ENCODE measurements at regions not wholly inside any gene's neighbourhood (a gene's known extent, or its start where the extent isn't known, plus 50 kb on each side); places are given as distances from the start of the nearest gene placed in this dataset.
"Not testable (repeated sequence)": the region's sequence is repeated elsewhere in the genome, so short reads cannot be mapped to it uniquely, and the experiment has no call there.

DNA sequence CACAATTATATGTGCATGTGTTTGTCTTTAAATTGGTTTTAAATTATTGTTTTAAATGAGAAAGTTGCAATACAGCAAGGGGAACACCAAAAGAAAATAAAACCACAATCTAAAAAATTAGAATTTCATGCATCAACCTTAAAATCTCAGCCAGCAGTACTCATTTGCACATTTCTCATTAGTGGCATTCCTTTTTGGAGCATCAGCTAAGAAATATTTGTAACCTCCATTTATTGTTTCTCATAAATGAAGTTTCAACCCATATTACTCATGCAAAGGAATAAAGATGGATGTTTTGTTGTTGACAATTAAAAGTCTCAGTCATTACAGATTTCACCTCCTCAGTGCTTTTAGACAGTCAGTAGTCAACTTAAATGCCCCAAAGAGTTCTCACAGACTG is 160.1 kb downstream of the TBX15 start:
- no peak for DNase-seq (ENCODE audit: low spot score)

DNA sequence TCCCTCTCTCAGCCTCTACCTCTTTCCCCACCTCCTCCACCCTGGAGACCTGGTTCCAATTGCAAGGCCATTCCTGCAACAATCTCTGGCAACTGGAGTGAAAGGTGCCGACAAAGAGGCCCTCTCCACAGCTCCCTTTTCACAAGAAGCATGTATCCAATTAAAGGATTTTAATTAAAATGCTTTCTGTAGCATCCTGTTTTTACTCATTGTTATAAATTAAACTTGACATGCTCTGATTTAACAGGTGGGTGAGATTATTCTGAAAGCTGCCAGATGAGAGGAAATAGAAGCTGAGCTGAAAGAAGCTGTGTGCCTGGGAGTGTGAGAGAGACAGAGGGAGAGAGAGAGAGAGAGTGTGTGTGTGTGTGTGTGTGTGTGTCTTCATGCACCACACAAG is 160.5 kb downstream of the TBX15 start:
- no peak for DNase-seq (ENCODE audit: low spot score)

DNA sequence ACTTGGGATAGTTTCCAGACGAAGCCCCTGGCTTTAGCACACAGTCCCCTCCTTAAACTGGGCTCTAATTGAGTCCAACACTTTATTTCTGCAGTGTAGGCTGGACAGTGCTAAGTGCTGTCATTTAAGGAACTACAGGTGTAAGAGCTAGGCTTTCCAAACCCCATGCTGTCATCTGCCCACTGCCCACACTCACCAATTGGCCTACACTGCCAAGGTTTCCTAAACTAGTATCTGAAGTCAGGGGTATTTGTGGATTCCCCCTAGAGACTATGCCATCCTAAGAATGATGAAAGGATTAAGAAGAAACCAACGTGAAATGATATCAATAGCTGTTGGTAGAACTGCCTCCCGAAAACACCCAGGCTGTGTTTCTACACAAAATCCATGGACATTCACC is 160.9 kb downstream of the TBX15 start:
- DNase-seq (ENCODE audit: low spot score) = no peak

DNA sequence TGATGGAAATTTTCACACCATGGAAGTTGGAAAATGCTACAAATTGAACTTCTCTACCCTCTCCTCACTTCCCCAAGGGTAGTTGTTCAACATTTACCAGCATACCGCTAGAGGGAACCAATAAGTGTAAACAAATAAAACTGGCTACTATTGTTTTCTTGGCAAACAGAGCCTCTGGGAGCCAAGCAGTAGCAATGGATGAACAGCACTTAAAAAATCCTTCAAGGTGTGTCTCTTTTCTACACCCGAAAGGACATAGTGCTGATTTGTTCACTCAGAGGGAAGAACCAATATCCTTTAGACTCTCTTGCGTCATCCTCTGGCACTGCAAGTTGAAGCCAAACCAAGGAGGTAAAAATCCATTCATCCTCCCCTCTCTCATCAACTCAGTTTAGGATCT is 161.5 kb downstream of the TBX15 start:
- DNase-seq (ENCODE audit: low spot score) = no peak

DNA sequence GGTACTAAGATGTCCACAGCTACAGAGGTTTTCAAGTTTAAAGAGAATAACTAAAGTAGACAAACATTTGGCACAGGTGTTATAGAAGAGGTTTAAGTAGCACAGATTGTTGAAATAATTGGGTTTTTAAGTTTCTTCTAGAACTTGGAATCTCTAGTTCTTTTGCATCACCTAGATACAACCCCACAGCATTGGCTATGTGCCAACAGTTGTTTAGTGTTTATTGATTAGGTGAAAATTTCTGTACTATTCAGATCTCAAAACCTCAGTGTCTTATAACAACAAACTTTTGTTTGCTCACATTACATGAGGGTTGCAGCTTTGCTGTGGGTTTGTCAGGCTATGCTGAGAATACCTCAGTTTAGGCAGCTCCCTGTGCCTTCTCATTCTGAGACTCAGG is 162.5 kb downstream of the TBX15 start:
- DNase-seq (ENCODE audit: low spot score) = no peak

DNA sequence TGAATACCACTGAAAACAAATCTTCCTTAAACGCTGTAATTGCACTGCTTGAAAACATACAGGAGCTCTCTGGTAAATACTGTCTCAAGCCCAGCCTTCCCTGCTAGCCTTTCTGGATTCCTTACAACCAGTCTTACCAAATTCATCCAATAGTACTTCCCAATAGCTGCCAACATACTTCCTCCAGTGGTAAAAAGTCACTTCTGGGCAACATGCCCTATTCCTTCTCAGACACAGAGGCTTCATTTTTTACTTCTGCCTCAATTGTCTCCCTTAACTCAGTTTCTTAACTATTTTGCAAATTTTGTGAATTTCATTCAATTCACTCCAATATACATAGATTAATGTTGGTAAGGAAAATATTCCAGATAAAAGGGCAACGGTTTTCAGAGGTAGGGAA is 166.3 kb downstream of the TBX15 start:
- DNase-seq (ENCODE audit: low spot score) = no peak

DNA sequence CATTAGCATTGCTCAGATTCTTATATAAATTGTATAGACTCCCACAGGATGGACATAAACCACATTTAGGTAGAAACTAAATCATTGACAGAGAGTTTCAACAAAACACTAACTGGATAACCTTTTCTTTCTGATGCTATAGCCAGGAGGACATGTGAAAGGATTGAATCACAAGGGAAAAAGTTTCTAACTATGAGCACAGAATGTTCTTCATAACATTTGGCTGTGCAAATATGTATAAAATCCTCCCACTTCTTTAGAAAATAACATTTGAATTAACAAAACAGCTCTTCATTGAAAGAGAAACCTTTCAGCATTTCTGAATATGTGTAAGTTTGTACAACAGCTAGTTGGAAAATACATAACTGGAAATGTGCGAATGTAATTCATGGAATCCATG is 167.3 kb downstream of the TBX15 start:
- no peak for DNase-seq (ENCODE audit: low spot score)

DNA sequence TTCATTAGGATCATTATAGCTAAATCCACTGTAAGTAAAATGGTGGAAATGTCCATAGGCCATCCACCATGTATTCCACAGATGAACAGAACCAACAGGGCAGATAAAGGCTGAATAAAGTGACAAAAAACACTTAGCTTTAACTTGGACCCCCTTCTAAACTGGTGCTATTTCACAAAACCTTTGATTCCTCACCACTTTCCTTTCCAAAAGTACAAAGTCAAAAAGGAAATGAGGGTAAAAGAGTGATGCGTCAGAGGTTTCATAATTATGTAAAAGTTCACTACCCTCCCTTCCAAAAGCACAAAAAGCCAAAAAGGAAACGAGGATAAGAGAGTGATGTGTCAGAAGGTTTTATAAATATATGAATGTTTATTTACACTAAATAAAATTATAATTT is 172.2 kb downstream of the TBX15 start:
- DNase-seq (ENCODE audit: low spot score) = no peak

DNA sequence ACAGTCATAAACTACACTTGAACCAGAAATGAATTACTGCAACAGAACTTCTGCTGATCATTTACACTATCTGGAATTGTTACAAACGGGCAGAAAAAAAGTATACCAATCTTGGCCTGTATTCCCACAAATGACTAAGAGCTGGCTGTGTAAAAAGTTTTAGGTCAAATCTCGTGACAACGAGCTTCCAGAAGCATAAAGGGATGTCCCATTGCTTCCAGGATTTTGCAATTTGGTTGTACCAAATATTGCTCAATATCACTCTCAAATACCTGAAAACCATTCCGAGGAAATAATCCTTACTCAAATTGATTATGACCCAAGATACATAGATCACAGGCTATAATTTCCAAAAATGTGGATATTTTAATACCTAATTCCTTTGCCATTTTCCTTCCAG is 175.6 kb downstream of the TBX15 start:
- no peak for DNase-seq (ENCODE audit: low spot score)

DNA sequence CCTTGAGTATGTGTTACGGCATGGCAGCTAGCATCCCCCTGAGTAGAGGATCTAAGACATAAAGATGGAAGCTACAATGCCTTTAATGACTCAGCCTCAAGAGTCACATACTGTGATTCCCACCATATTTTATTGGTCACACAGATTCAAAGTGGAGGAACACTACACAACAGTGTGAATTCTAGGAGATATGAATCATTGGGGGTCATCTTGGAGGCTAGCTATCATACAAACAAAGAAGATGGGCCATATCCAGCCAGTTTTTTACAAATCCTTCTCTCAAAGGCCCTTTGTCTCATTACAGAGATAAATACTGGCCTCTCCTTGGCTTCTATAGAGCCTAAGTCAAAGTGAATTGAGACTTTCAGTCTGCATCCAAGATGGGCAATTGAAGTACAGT is 177.0 kb downstream of the TBX15 start:
- DNase-seq (ENCODE audit: low spot score) = no peak

DNA sequence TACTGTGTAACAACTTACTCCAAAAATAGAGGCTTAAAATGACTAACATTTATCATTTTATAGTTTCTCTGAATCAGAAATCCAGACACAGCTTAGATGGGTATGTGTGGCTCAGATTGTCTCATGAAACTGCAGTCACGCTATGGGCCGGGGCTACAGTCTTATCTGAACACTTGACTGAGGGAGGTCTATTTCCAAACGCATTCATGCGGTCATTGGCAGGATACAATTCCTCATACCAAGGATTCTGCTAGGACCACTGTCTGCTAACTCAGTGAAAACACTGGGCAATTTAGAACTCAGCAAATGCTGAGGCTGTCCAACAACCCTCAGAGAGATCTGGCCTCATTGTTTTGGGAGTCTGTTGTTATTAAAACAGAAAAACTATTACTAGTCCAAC is 178.6 kb downstream of the TBX15 start:
- no peak for DNase-seq (ENCODE audit: low spot score)

DNA sequence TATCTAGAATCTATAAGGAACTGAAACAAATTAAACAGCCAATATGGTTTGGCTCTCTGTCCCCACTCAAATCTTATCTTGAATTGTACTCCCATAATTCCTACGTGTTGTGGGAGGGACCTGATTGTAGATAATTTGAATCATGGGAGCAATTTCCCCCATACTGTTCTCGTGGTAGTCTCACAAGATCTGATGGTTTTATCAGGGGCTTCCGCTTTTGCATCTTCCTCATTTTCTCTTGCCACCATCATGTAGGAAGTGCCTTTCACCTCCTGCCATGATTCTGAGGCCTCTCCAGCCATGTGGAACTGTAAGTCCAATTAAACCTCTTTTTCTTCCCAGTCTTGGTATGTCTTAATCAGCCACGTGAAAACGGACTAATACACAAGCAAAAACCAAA is 185.0 kb downstream of the TBX15 start:
- DNase-seq (ENCODE audit: low spot score) = not testable (repeated sequence)

DNA sequence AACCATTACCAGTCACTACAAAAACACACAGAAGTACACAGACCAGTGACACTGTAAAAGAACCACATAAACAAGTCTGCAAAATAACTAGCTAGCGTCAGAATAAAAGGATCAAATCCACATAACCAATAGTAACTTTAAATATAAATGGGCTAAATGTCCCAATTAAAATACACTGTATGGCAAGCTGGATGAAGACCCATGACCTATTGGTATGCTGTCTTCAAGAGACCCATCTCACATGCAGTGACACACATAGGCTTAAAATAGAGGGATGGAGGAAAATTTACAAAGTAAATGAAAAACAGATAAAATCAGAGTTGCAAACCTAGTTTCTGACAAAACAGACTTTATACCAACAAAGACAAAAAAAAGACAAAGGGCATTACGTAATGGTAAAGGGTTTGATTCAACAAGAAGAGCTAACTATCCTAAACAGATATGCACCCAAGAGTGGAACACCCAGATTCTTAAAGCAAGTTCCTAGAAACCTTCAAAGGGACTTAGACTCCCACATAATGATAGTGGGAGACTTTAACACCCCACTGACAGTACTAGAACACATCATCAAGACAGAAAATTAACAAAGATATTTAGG is 196.9 kb downstream of the TBX15 start:
- no peak for DNase-seq (ENCODE audit: low spot score)

DNA sequence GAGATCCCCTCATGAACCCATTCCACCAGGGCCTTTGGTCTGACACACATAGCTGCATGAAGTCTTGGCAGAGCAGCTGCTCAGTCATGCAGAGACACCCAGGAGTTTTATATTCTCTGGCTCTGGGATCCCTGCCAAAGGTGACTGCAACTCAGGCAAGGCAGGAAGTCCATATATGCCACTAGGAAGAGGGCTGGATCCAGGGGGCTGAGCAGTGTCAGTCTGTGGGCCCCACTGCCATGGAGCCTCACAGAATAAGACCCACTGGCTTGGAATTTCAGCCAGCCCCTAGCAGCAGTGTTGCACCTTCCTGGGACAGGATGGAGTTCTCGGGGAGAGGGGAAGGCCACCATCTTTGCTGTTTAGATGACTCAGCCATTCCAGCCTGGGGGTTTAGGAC is 199.7 kb downstream of the TBX15 start:
- no peak for DNase-seq (ENCODE audit: low spot score)

DNA sequence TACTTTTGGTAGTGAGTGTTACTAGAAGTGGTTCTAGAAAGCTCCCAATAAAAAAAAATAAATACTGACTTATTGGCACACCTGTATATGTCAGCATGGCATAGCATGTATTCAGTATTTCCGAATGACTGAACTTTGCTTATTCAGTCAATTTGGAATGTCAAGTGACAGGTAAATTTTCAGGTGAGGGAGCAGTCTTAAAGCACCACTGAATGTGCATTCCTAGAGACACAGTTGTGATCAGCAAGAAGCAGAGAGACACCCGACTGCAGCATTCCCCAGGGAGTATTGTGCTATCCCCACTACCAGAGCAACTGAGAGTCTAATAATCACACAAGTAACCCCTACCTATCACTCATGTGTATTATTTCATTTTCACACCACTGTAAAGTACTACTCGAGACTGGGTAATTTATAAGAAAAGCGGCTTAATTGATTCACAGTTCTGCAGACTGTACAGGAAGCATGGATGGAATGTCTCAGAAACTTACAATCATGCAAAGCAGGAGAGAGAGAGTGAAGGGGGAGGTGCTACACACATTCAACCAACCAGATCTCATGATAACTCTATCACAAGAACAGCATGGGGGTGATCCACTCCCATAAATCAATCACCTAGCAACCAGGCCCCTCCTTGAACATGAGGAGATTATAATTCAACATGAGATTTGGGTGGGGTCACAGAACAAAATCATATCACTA is 201.5 kb downstream of the TBX15 start:
- DNase-seq (ENCODE audit: low spot score) = no peak

DNA sequence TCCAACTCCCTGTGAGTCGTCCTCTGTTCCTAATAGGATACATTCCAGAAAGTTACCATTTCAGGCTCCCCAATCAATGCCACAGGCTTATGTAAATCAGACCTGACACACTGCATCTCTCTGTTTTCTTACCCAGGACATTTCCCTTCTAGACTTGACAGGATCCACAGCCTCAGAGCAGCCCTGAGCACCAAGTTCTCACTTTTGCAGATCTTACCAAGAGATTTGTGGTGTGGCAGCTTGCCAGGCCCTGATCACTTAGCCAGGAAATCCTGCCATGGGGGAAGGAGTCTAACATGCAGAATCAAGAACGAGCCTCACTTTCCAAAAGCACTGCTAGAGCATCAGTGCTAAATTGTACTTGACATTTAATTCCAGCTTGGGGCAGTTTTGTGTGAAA is 202.9 kb downstream of the TBX15 start:
- DNase-seq (ENCODE audit: low spot score) = no peak

DNA sequence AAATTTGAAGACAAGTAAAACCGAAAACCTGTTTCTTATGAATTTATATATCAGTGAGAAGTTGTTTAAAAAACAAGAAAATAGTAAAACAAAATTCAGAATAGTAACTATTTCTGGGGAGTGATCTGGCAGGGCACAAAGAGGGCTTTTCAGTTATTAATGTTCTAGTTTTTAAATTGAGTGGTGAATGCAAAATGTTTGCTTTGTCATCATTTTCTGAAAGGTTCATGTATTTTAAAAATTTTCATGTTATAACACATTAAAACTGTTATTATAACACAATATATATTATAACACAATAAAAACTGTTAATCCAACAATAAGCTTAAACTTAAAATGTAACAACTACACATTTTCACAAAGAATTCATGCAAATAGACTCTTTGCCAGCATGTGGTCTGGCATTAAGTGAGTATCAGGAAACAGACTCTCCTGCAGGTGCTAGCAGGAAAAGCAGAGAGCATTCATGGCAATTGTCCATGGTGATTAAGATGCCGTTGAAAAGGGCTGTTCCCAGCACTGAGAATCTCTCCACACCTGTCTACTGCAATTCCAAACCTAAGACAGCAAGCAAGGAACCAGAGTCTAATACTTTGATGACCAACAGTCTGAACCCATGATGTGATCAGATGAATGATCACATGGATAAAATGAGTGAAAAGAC is 204.9 kb downstream of the TBX15 start:
- no peak for DNase-seq (ENCODE audit: low spot score)

DNA sequence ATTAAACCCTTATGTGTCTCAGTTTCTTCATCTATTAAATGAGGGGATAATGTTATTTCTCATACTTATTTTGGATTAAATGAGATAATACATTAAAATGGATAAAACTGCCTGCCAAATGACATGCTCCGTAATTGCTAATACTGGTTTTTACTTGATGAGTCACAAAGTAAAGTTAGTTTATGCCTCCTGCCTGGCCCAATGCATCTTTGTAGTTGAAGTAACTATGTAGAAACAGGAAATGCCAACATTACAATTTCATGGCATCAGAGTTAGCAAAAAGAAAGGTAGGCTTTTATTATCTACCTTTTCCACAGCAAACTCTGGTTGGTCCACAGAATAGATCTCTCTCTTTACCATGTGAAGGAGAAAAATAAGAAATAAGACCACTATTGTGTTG is 214.5 kb downstream of the TBX15 start:
- DNase-seq (ENCODE audit: low spot score) = no peak

DNA sequence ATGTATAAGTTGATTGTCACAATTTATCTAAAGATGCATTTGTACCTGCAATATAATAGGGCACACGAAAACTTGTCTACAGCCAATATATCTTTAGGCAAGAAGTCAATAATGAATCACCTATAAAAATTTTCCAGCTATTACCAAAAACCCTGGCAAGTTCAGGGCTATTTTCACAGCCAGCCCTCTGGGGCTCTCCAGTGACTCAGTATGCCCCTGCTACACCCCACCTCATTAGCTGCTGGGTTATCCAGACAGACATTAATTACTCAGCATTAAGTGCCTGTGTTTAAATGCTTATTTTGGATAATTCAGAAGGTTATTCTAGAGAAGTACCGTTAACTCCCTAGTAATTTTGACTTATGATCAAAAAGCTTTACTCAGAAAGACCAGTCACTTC is 220.2 kb downstream of the TBX15 start:
- DNase-seq (ENCODE audit: low spot score) = no peak

DNA sequence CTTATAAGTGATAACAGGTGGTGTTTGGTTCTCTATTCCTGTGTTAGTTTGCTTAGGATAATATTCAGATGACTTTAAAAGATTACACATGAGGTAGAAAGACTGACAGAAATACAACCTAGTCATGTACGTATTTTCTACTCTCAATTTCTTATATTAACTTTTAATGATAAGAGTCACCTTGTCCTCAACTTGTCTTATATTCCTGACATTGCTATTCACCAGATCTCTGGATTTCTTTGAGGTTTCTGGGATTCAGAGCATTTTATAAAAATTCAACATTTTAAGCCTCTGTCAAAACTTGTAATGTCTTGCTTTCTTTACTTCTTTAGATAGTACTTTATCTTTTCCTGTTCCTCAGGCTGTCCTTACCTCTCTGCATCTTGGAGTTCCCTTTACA is 234.2 kb downstream of the TBX15 start:
- DNase-seq (ENCODE audit: low spot score) = no peak

DNA sequence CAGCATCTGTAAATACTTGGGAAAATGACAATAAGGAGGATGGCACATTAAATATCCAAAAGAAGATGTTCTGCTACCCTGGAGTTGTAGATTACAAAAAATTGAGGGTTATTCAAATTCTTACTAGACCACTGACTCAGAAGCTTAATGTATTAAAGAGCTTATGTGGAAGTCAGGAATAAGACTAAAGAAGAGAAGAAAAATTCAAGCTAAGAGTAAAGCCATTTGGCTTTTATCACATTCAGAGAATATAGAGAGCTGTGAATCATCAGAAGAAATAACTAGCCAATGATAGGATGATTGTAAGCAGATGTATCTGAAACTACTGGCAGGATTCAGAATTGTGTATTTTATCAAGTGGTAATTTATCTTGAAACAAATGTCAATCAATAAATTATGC is 237.0 kb downstream of the TBX15 start:
- DNase-seq (ENCODE audit: low spot score) = no peak

DNA sequence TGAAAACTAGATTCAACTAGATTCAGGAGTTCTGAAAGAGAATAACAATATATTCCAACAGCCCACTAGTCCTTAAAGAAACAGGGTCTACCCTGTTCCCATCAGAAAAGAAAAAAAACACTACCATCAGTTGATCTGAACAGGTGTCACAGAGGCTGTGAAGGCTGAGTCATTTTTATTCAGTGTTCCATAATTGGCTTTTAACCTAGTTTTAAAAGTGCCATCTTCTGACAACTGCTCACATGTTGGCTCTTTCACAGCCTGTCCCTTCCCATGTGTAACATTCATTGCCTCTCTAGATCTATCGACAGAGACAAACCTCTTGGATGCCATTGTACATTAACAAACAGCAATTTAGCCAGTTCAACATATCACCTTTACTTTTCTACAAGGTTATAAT is 243.7 kb downstream of the TBX15 start:
- no peak for DNase-seq (ENCODE audit: low spot score)

DNA sequence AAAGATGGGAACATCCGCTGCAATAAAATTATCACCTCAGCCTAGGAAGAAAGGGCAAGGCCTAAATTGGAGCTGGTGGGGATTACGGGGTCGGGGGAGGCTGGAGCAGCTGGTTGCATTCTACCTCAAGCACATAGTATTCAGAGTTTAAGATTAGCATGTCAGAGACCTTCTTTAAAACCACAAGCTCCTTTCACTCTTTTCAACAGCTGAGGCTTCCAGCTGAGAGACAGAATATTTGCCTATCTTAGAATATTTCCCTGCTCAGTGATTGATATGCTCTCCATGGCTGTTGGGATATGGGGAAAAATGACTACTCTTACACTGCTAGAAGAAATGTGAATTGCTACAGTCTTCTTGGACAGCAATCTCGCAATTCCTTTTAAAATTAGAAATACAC is 248.6 kb downstream of the TBX15 start:
- DNase-seq (ENCODE audit: low spot score) = no peak

DNA sequence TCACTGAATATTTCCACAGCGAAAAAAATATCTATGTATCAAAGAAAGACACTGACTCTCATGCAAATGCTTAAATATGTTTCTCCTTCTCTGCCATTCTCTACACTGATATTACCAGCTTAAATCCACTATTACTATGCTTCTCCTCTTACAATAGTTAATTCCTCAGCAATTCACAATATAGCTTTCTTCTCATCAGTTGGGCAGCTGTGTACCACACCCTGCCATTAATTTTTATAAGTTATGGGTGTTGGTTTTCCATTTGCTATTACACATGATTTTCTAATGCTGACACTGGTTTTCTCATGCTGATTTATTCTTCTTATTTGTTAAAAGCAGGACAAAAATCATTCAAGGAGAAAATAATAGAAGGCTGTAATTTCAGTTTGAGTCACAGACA is 251.8 kb downstream of the TBX15 start:
- DNase-seq (ENCODE audit: low spot score) = no peak

Measured in NAMALWA (cell line).